B cell (primary cell): ENCODE measurements at regions not wholly inside any gene's neighbourhood (a gene's known extent, or its start where the extent isn't known, plus 50 kb on each side); places are given as distances from the start of the nearest gene placed in this dataset.

Experiments used
- EZH2 ChIP-seq: IDR thresholded peaks from 2 replicates; pipeline ENCODE4 v1.6.1; 2012; ENCODE audit warnings: borderline replicate concordance, low read depth, mild to moderate bottlenecking, moderate library complexity, low read length; ENCODE audit not compliant: insufficient read depth, poor library complexity, severe bottlenecking
- TF ChIP-seq, protein P1 (sequence below): fragments of 200-600 bp; IDR thresholded peaks from one replicate; pipeline ENCODE4 v1.8.0; 2022; ENCODE audit warnings: antibody characterized with exemption, mild to moderate bottlenecking

DNA sequence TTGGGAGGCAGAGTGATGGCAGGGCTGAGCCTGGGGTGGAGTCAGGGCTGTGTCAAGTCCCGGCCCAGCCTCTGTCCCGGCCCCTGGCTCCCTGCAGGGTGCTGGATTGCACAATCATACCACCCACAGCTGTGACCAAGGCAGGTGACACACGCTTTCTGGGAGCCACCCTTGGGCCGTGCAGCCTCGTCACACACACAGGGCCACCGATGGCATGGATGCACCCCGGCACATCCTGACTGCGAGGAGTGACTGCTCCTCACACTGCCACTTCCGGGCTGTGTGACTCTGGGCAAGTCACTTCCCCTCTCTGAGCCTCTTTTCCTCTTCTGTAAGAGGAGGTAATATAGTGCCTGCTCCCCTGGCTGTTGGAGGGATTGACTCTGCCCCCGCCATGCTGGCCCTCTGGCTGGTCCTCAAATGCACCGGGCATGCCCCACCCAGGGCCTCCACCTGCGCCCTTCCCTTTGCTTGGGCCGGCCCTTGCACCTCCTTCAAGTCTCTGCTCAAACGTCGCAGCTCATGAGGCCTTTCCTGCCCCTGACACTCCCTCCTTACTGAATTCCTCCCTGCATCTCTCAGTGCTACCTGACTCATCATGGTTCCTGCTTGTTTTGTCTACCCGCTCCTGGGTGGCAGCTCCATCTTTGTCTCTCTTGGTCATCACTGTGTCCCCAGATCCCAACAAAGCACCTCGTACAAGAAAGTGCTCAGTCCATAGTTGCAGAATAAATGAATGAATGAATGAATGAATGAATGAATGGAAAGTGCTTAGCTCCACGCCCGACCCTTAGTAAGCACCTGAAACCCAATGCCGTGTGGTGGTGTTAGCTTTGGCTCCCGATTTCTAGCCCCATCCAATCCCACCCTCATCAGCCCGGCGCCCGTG, 93.5 kb downstream of the CEBPB start:
- TF ChIP-seq, protein P1, sequence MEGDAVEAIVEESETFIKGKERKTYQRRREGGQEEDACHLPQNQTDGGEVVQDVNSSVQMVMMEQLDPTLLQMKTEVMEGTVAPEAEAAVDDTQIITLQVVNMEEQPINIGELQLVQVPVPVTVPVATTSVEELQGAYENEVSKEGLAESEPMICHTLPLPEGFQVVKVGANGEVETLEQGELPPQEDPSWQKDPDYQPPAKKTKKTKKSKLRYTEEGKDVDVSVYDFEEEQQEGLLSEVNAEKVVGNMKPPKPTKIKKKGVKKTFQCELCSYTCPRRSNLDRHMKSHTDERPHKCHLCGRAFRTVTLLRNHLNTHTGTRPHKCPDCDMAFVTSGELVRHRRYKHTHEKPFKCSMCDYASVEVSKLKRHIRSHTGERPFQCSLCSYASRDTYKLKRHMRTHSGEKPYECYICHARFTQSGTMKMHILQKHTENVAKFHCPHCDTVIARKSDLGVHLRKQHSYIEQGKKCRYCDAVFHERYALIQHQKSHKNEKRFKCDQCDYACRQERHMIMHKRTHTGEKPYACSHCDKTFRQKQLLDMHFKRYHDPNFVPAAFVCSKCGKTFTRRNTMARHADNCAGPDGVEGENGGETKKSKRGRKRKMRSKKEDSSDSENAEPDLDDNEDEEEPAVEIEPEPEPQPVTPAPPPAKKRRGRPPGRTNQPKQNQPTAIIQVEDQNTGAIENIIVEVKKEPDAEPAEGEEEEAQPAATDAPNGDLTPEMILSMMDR, result no peak
- TF ChIP-seq EZH2, result no peak
